Natural killer cell (primary cell): ENCODE measurements at regions not wholly inside any gene's neighbourhood (a gene's known extent, or its start where the extent isn't known, plus 50 kb on each side); places are given as distances from the start of the nearest gene placed in this dataset.
A peak's percentile ranks its signal among the peaks of the same experiment; 100 is the strongest.

Source experiments
- ATAC-seq, 3 donors: fragments of 150-1000 bp in 2 of 3; fragments of 200-7000 bp in 1 of 3; cut with Tn5 transposase; 1 replicate in 1 of 3; 2 replicates in 2 of 3; pipeline ENCODE4 v1.10.0; 2021; ENCODE audit warnings: mild to moderate bottlenecking in 2 of 3, moderate library complexity in 2 of 3
- DNase-seq, 2 donors: peaks; one replicate each; pipeline versions ENCODE4 v3.0.0 to v3.0.0-alpha.2; 2013 to 2021; ENCODE audit warnings: mixed read lengths in 1 of 2
- H3K27ac ChIP-seq: one replicate; pipeline ENCODE4 v1.5.1; 2013; ENCODE audit warnings: mild to moderate bottlenecking, low read length
- H3K27me3 ChIP-seq: one replicate; pipeline ENCODE4 v1.6.1; 2013; ENCODE audit warnings: low read length; ENCODE audit not compliant: control insufficient read depth, insufficient read depth
- H3K36me3 ChIP-seq: one replicate; pipeline ENCODE4 v1.6.1; 2013; ENCODE audit warnings: low read length; ENCODE audit not compliant: control insufficient read depth, insufficient read depth
- H3K4me1 ChIP-seq: one replicate; pipeline ENCODE4 v1.6.1; 2013; ENCODE audit warnings: low read length; ENCODE audit not compliant: control insufficient read depth, insufficient read depth
- H3K4me3 ChIP-seq: one replicate; pipeline ENCODE4 v1.5.1; 2013; ENCODE audit warnings: low read length
- H3K9me3 ChIP-seq: one replicate; pipeline ENCODE4 v1.6.1; 2013; ENCODE audit warnings: low read length; ENCODE audit not compliant: control insufficient read depth, insufficient read depth
- H3K27ac Mint-ChIP-seq, 2 donors: one replicate each; pipeline ENCODE4 v1.8.0; 2022; ENCODE audit warnings: mild to moderate bottlenecking in 2 of 2, mixed read lengths in 2 of 2, moderate library complexity in 1 of 2
- H3K27me3 Mint-ChIP-seq, 2 donors: one replicate each; pipeline ENCODE4 v1.8.0; 2022; ENCODE audit warnings: low read depth in 2 of 2, mixed read lengths in 2 of 2
- H3K36me3 Mint-ChIP-seq: one replicate; pipeline ENCODE4 v1.8.0; 2022; ENCODE audit warnings: mixed read lengths
- H3K4me1 Mint-ChIP-seq, 2 donors: one replicate each; pipeline ENCODE4 v1.8.0; 2022; ENCODE audit warnings: mixed read lengths in 2 of 2
- H3K4me3 Mint-ChIP-seq: one replicate; pipeline ENCODE4 v1.8.0; 2022; ENCODE audit warnings: mild to moderate bottlenecking, moderate library complexity, mixed read lengths
- H3K9me3 Mint-ChIP-seq, 2 donors: one replicate each; pipeline ENCODE4 v1.8.0; 2022; ENCODE audit warnings: mixed read lengths in 2 of 2
- CTCF ChIP-seq: fragments of 200-600 bp; IDR thresholded peaks from one replicate; pipeline ENCODE4 v1.8.0; 2022; ENCODE audit warnings: antibody characterized with exemption
- WGBS: methylation state at CpG from one replicate; pipeline ENCODE4 v1.1.7; 2013; ENCODE audit warnings: missing lambda C conversion rate; ENCODE audit not compliant: insufficient coverage; 5-methylcytosine and 5-hydroxymethylcytosine counted together
- intact Hi-C: fragments of 100-400 bp; cut with micrococcal nuclease; formaldehyde crosslinking; loops from one replicate; pipeline ENCODE4 v1.14.2; 2022

DNA sequence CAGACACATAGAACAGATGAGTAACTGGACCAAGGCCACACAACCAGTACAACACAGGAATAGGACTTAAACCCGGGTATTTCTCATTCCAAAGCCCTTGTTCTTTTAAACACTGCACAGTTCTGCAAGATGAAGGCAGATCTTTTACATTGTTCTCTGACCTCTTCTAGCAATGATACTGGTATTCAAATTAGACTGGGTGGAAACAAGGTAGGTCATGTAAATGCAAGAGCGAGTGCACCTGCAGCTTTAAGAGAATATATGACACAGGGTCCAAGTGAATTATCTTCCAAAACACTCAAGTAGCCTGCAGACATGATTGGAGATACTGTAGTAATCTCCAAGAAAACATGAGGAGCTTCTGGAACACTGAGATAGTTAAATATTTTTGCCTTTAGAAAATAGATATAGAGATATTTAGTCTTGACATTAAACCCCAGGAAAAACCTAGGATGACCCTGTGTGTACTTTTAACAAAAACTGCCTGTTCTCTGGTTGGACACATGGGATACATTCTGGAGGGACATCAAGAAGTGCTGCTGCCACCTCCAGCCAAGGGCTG is 130.6 kb upstream of the EPB41L4A start:
- Histone ChIP-seq H3K9me3 (no peaks in the 10 kb centered on the region), H3K4me3 (no peak overlapping the region), H3K4me1 (no peaks in the 10 kb centered on the region), H3K27me3 (no peaks in the 10 kb centered on the region), H3K36me3 (no peaks in the 10 kb centered on the region), H3K27ac (no peak overlapping the region)
- H3K4me1 Mint-ChIP-seq: peaks cover 0 to 5% of the 10 kb centered on the region in 2 donors
- no peak overlapping the region for H3K27ac Mint-ChIP-seq
- H3K27me3 Mint-ChIP-seq: peaks cover 6 to 11% of the 10 kb centered on the region in 2 donors
- no peaks in the 10 kb centered on the region for H3K9me3 Mint-ChIP-seq
- intact Hi-C loops: loop anchor here (2.0 kb wide), 2 partner anchors 299 to 413 kb away; no protein-coding TSS in a partner anchor
- DNase-seq (no peak), ATAC-seq (no peak)
- WGBS: 71% methylated on average over 2 of the region's 2 CpGs
- H3K36me3 Mint-ChIP-seq: no peaks in the 10 kb centered on the region
- no peak overlapping the region for H3K4me3 Mint-ChIP-seq
- TF ChIP-seq CTCF: no peak

DNA sequence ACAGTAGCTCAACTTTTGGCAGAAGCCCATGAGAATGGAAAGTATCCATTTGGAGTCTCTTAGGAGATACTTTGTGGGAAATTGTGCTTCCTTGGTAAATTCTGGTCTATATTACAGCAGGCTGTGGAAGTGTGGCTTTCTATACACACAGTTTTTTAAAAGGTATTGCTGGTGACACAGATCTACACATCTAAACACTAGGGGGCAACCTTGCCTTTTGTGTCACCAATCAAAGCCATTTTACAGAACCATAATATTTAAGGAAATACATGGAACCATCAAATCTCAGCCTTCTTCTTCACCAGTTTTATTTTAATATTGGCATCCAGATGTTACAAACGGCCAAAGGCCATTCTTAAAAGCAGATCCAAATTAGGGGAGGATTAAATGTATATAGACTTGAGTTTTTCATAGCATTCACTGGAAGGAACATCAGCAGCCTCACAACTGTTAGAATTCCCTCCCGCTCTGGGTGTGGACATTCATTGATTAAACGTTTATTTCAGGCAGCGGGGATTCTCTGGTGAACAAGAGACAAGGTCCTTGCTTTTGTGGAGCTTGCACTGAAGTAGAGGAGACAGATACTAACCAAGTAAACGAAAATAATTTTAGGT is 132.4 kb upstream of the EPB41L4A start:
- H3K4me3 ChIP-seq: no peak overlapping the region
- intact Hi-C loops: loop anchor here (1.0 to 2.0 kb wide), 4 partner anchors 54 to 411 kb away; no protein-coding TSS in a partner anchor
- Mint-ChIP-seq H3K4me1 (peaks cover 0 to 5% of the 10 kb centered on the region in 2 donors), H3K4me3 (no peak overlapping the region), H3K9me3 (no peaks in the 10 kb centered on the region), H3K27ac (no peak overlapping the region), H3K36me3 (no peaks in the 10 kb centered on the region), H3K27me3 (peaks cover 6 to 11% of the 10 kb centered on the region in 2 donors)
- DNase-seq: peak in 1 of 2 donors; percentile 76
- H3K27ac ChIP-seq: no peak overlapping the region
- no peaks in the 10 kb centered on the region for H3K27me3 ChIP-seq
- ATAC-seq: peak; percentile 57 to 65 (median 58)
- H3K9me3 ChIP-seq: no peaks in the 10 kb centered on the region
- TF ChIP-seq CTCF: peak; percentile 81
- H3K36me3 ChIP-seq: no peaks in the 10 kb centered on the region
- no peaks in the 10 kb centered on the region for H3K4me1 ChIP-seq
- 64% methylated on average over 4 of the region's 5 CpGs for WGBS

DNA sequence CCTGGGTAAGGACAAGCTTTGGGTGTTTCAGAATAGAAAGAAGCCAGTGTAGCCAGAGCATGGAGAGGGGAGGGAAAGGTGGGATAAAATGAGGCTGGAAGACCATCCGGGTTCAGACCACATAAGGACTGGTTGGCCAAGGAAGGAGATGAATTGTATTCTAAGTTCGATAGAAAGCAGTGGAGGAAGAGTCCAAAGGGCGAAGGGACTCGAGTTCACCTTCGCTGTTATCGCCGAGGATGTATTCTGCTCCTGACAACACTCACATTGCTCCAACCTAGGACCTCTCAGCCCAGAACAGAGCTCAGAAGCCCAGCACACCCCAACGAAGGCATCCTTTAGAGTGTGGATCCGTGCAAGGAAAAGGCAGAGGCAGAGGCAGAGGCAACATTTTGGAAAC is 133.1 kb upstream of the EPB41L4A start:
- Histone ChIP-seq H3K4me3 (no peak overlapping the region), H3K36me3 (no peaks in the 10 kb centered on the region), H3K9me3 (no peaks in the 10 kb centered on the region), H3K27me3 (no peaks in the 10 kb centered on the region), H3K27ac (no peak overlapping the region), H3K4me1 (no peaks in the 10 kb centered on the region)
- intact Hi-C loops: no loop called here
- Mint-ChIP-seq H3K4me3 (no peak overlapping the region), H3K27me3 (peaks cover 6 to 11% of the 10 kb centered on the region in 2 donors), H3K36me3 (no peaks in the 10 kb centered on the region), H3K27ac (no peak overlapping the region), H3K4me1 (peaks cover 0 to 5% of the 10 kb centered on the region in 2 donors), H3K9me3 (no peaks in the 10 kb centered on the region)
- no peak for TF ChIP-seq CTCF
- DNase-seq (no peak), ATAC-seq (no peak)
- WGBS: 93% methylated on average over 9 of the region's 9 CpGs
